GM21737 (cell line): ENCODE measurements at regions not wholly inside any gene's neighbourhood (a gene's known extent, or its start where the extent isn't known, plus 50 kb on each side); places are given as distances from the start of the nearest gene placed in this dataset.
"Not testable (repeated sequence)": the region's sequence is repeated elsewhere in the genome, so short reads cannot be mapped to it uniquely, and the experiment has no call there.

Experiments used
- ATAC-seq: cut with Tn5 transposase; IDR thresholded peaks from one replicate; pipeline ENCODE4 v1.9.1; 2021; ENCODE audit warnings: mild to moderate bottlenecking, moderate library complexity; ENCODE audit not compliant: unreplicated experiment

GRCh38 chr2:217360111-217360510 is 500.2 kb upstream of the TNP1 start:
- ATAC-seq: no peak

GRCh38 chr2:217357886-217358620 is 498.2 kb upstream of the TNP1 start:
- no peak for ATAC-seq

GRCh38 chr2:217356781-217357180 is 496.9 kb upstream of the TNP1 start:
- ATAC-seq: no peak

GRCh38 chr2:217356142-217356541 is 496.3 kb upstream of the TNP1 start:
- no peak for ATAC-seq

GRCh38 chr2:217353591-217353990 is 493.7 kb upstream of the TNP1 start:
- ATAC-seq: no peak

GRCh38 chr2:217351378-217351777 is 491.5 kb upstream of the TNP1 start:
- ATAC-seq: no peak

GRCh38 chr2:217349251-217349650 is 489.4 kb upstream of the TNP1 start:
- no peak for ATAC-seq

GRCh38 chr2:217347630-217348029 is 487.8 kb upstream of the TNP1 start:
- not testable (repeated sequence) for ATAC-seq

- ATAC-seq: not testable (repeated sequence)
Measured at GRCh38 chr2:217346043-217346442, 486.2 kb upstream of the TNP1 start.

- ATAC-seq: no peak
Measured at GRCh38 chr2:217340899-217341298, 481.0 kb upstream of the TNP1 start.

- no peak for ATAC-seq
Measured at GRCh38 chr2:217340176-217340575, 480.3 kb upstream of the TNP1 start.

GRCh38 chr2:217339753-217340152 is 479.9 kb upstream of the TNP1 start:
- no peak for ATAC-seq

GRCh38 chr2:217338306-217338916 is 478.5 kb upstream of the TNP1 start:
- ATAC-seq: no peak

GRCh38 chr2:217337771-217338170 is 477.9 kb upstream of the TNP1 start:
- no peak for ATAC-seq

- ATAC-seq: no peak
Measured at GRCh38 chr2:217336694-217337093, 476.8 kb upstream of the TNP1 start.

- ATAC-seq: no peak
Measured at GRCh38 chr2:217335341-217335966, 475.6 kb upstream of the TNP1 start.

GRCh38 chr2:217334561-217334960 is 474.7 kb upstream of the TNP1 start:
- no peak for ATAC-seq

- no peak for ATAC-seq
Measured at GRCh38 chr2:217332866-217333265, 473.0 kb upstream of the TNP1 start.

- no peak for ATAC-seq
Measured at GRCh38 chr2:217332417-217332791, 472.5 kb upstream of the TNP1 start.

GRCh38 chr2:217331523-217332416 is 471.9 kb upstream of the TNP1 start:
- no peak for ATAC-seq

- ATAC-seq: no peak
Measured at GRCh38 chr2:217330647-217331046, 470.8 kb upstream of the TNP1 start.
